SK-N-DZ (cell line): ENCODE measurements at regions not wholly inside any gene's neighbourhood (a gene's known extent, or its start where the extent isn't known, plus 50 kb on each side); places are given as distances from the start of the nearest gene placed in this dataset.
A peak's percentile ranks its signal among the peaks of the same experiment; 100 is the strongest.

Experiments used
- DNase-seq: peaks from one replicate; pipeline ENCODE4 v3.0.0-alpha.2; 2015; ENCODE audit warnings: low spot score

- DNase-seq = no peak
Observed at GRCh38 chr12:124397807-124398577, 103.1 kb downstream of the RFLNA start.

- DNase-seq = no peak
Observed at GRCh38 chr12:124397399-124397679, 102.4 kb downstream of the RFLNA start.

- no peak for DNase-seq
Observed at GRCh38 chr12:124396544-124397398, 101.9 kb downstream of the RFLNA start.

GRCh38 chr12:124395986-124396385 lies 101.1 kb downstream of the RFLNA start:
- DNase-seq = no peak

GRCh38 chr12:124395284-124395752 lies 100.4 kb downstream of the RFLNA start:
- peak; percentile 83 for DNase-seq

- no peak for DNase-seq
Observed at GRCh38 chr12:124394462-124395128, 99.7 kb downstream of the RFLNA start.

- no peak for DNase-seq
Observed at GRCh38 chr12:124393831-124394230, 98.9 kb downstream of the RFLNA start.

- DNase-seq = no peak
Observed at GRCh38 chr12:124393414-124393790, 98.5 kb downstream of the RFLNA start.

GRCh38 chr12:124392667-124393413 lies 97.9 kb downstream of the RFLNA start:
- no peak for DNase-seq

GRCh38 chr12:124392271-124392666 lies 97.4 kb downstream of the RFLNA start:
- peak; percentile 37 for DNase-seq

- no peak for DNase-seq
Observed at GRCh38 chr12:124391340-124392261, 96.7 kb downstream of the RFLNA start.

- DNase-seq = no peak
Observed at GRCh38 chr12:124390442-124391097, 95.7 kb downstream of the RFLNA start.

GRCh38 chr12:124389725-124390441 lies 95.0 kb downstream of the RFLNA start:
- no peak for DNase-seq

GRCh38 chr12:124389138-124389724 lies 94.3 kb downstream of the RFLNA start:
- peak; percentile 54 for DNase-seq

GRCh38 chr12:124388679-124389137 lies 93.8 kb downstream of the RFLNA start:
- DNase-seq = peak; percentile 71

GRCh38 chr12:124388038-124388671 lies 93.3 kb downstream of the RFLNA start:
- DNase-seq = no peak

- no peak for DNase-seq
Observed at GRCh38 chr12:124387528-124387911, 92.6 kb downstream of the RFLNA start.
